DND-41 (cell line): ENCODE measurements at regions not wholly inside any gene's neighbourhood (a gene's known extent, or its start where the extent isn't known, plus 50 kb on each side); places are given as distances from the start of the nearest gene placed in this dataset.

Experiments
- CTCF ChIP-seq: IDR thresholded peaks from 2 replicates; pipeline ENCODE4 v1.5.1; 2012; ENCODE audit warnings: borderline replicate concordance, low read length, moderate library complexity, mild to moderate bottlenecking; ENCODE audit not compliant: poor library complexity, severe bottlenecking; ENCODE audit errors: extremely low read depth
- EZH2 ChIP-seq: IDR thresholded peaks from 3 replicates; pipeline ENCODE4 v1.6.1; 2012; ENCODE audit warnings: borderline replicate concordance, low read depth, mild to moderate bottlenecking, moderate library complexity, low read length, inconsistent platforms; ENCODE audit not compliant: severe bottlenecking

DNA sequence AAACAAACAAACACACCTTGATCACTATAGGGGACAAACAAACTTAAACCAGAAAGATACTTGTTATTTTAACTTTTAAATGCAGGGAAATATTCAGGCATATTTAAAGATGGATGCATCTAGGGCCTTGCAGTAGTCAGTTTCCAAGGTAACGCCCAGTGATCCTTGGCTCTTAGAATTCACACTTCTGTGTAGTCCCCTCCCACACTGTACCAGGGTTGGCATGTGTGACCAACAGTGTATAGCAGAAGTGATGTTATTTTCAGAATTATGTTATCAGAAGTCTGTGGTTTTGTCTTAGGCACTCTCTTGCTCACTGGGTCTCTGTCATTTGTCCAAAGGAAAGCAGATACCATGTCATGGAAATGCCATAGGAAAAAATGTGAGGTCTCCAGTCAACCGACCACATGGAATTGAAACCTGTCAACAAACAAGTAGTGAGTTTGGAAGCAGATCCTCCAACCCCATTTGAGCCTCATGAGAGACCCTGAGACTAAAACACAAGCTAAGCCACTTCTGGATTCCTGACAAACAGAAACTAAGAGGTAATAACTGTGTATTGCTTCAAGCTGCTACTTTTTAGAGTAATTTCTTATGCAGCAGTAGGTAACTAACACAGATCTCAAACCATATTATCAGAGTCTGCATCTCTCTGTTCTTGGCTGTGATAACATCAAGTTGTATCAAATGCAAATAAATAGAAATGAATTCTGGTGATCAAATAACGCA, 670.3 kb downstream of the KCTD8 start:
- TF ChIP-seq EZH2 (no peak), CTCF (no peak)
